Hematopoietic multipotent progenitor cell treated with erythropoietin and hydrocortisone succinate and interleukin-3 and kit ligand, for 4 days (in vitro differentiated cells): ENCODE measurements at regions not wholly inside any gene's neighbourhood (a gene's known extent, or its start where the extent isn't known, plus 50 kb on each side); places are given as distances from the start of the nearest gene placed in this dataset.
A peak's percentile ranks its signal among the peaks of the same experiment; 100 is the strongest.
"Not testable (repeated sequence)": the region's sequence is repeated elsewhere in the genome, so short reads cannot be mapped to it uniquely, and the experiment has no call there.

Experiments
- DNase-seq: peaks from one replicate; pipeline ENCODE4 v3.0.0-alpha.2; 2015

DNA sequence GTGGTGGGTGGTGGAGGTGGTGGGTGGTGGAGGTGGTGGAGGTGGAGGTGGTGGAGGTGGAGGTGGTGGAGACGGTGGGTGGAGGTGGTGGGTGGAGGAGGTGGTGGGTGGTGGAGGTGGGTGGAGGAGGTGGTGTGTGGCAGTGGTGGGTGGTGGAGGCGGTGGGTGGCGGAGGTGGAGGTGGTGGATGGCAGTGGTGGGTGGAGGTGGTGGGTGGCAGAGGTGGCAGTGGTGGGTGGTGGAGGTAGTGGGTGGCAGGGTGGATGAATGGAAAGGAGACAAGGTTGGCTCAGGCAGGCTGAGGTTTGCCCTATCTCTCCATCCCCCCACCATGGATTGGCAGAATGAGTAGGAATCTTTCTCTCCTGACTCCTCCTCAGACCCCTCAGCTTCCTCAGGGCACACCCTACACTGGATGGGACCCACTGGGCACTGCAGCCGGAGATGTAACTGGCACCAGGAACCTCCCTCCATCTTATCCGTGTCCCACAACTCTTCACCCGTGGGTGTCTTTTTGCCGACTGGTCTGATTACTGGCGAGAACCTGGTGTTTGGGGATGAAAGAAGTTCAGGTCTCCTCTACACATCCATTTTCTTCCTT, 166.3 kb downstream of the C9orf50 start:
- no peak for DNase-seq

- no peak for DNase-seq
These were observed 167.2 kb downstream of the C9orf50 start for GRCh38 chr9:129453734-129454133.

GRCh38 chr9:129451669-129452068, 169.2 kb downstream of the C9orf50 start:
- DNase-seq: no peak

DNA sequence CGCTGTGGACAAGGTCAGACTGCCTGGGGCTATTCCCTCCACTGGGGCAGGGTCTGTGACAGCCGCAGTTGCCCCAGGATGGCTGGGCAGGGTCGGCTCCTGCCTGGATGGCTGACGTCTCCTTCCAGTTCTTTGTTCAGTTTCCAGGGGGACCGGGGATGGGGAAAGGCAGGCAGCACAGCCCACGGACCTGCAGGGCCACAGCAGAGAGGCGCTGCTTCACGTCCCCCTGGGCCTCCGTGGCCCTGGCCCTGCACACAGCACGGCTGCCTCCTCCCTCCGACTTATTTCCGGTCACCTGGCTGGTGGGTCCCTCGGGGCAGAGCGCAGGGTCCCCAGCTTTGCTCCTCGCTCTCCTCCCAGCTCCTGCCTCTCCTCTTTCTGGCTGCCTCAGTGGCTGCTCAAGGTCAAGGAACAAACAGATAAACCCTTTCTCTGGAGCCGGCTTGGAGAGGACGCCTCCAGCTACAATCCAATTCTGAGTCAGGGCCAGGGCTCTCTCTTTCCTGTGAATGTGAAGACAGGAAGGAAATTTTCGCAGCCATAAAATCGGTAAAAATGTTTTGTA, 169.7 kb downstream of the C9orf50 start:
- DNase-seq: no peak

DNA sequence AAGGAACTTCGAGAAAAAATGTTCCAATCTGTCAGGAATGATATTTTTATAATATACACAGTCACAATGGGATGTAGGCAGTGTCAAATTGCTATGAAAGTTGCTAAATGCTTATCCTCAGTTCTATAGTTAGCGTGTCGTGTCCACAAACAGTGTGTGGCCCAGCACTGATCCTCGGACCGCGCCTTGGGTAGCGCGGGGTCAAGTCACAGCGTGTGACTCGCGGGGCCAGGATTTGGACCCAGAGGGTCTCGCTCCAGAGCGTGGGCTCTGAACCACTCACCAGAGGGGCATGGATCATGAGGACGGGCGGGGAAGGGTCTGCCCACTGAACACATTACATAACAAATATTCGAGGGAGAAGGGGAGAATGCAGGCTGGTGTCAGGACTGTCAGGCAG, 171.8 kb downstream of the C9orf50 start:
- DNase-seq: no peak

DNA sequence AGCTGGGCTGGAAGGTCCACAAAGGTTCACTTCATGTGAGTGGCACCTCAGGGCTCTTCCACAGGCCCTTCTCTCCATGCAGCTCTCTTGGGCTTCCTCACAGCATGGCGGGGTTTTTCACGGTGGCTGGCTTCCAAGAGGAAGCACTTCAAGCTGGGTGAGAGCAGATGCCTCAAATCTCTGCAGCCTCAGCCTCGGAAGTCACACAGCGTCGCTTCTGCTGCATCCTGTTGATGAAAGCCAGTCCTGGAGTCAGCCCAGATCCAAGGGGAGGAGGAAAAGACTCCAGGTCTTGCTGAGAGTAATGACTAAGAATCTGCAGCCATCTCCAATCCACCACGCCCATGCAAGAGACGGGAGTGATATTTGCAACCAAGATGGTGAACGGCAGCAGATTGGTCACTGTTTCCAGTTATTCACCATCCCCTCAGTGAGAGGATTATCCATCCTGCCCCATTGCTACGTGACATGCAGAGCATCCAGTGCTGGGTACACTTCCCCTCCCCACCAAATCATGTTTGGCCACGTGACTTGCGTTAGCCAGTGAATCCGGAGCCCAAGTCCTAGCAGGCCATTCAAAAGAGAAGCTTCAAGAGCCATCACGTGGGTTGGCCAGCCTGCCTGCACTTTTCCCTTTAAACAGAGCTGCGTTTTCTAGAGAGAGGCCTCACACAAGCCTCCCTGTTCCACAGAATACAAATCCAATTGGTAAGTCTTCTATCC, 173.9 kb downstream of the C9orf50 start:
- no peak for DNase-seq

- DNase-seq: no peak
These were observed 175.1 kb downstream of the C9orf50 start for GRCh38 chr9:129445794-129446306.

DNA sequence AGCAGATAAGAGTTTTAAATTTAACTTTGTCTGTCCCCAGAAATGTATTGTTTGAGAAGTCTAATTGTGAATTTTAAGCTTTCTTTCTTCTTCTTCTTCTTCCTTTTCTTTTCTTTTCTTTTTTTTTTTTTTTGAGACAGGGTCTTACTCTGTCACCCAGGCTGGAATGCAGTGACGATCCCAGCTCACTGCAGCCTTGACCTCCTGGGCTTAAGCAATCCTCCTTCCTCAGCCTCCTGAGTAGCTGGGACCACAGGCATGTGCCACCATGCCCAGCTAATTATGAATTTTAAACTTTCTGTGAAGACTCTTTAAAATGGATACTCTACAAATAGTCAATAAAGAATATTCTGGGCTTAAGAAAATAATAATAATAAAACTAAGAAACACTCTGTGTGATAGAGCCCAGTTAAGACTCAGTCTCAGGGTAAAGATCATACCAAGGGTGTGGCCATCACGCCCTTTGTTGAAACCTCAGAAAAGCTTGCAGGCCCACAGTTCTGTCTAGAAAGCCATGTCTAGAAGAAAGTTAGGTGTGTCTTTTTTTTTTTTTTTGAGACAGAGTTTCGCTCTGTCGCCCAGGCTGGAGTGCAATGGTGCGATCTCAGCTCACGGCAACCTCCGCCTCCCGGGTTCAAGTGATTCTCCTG, 177.3 kb downstream of the C9orf50 start:
- DNase-seq: not testable (repeated sequence)

- no peak for DNase-seq
These were observed 177.9 kb downstream of the C9orf50 start for GRCh38 chr9:129442803-129443511.

DNA sequence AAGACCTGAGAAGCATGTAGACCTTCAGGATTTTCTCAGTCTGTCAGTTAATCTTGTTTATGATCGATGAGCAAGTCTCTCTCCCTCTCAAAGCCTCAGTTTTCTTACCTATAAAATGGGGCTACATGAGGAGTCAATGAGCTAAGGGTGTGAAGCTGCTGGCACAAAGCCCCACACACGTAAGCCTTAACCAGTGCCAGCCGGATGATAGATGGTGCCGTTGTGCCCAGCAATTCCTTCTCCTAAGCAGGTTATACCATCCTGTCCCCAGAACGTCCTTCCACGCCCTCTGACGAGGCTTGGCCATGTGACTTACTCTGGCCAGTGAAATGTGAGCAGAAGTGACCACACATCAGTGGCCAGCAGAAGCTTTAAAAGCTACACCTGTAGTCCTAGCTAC, 179.0 kb downstream of the C9orf50 start:
- DNase-seq: no peak

DNA sequence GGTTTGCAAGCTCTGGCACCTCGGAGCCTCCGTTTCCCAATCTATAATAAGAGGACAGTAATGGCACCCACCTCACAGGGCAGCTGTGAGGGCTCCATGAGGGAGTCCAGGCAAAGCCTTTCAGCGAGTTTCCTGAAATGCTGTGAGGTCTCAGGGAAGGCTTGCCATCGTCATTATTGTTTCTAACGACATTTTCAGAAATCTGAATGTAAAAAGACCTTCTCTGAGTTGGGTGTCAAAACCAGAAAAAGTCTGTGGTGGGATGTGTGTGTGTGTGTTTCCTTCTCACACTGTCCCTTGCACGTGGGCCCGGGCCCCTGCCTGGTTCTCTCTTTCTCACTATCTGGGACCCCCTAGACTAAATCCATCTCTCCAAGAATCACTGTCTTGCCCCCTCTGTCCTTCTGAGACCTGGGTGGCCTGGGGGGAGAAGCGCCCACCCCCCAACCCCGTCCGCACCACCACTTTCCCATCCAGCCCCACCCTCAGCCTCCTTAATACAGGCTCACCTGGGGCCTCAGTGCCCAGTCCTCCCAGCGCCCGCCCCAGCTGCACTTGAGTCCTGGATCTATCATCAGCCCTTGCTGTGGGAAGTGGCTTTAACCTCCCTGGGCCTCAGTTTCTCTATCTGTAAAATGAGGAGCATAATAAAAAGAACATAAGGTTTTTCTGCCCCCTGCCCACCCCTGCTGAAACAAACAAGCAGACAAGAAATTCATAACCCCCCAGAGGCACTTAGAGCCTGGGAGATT, 180.3 kb downstream of the C9orf50 start:
- no peak for DNase-seq

DNA sequence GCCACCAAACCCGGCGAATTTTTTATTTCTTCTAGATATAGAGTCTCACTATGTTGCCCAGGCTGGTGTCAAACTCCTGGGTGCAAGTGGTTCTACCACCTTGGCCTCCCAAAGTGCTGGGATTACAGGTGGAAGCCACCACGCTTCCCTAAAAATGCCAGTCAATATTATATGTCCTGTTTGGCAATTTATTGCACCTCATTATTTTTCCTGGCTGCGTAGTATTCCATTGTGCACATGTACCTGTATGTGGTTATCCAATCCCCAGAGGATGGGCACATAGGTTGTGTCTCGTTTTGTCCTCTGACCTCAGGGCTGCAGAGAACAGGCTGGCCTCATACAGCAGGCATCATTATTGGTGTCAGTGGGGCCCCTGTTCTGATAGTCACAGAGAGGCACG, 181.7 kb downstream of the C9orf50 start:
- no peak for DNase-seq

DNA sequence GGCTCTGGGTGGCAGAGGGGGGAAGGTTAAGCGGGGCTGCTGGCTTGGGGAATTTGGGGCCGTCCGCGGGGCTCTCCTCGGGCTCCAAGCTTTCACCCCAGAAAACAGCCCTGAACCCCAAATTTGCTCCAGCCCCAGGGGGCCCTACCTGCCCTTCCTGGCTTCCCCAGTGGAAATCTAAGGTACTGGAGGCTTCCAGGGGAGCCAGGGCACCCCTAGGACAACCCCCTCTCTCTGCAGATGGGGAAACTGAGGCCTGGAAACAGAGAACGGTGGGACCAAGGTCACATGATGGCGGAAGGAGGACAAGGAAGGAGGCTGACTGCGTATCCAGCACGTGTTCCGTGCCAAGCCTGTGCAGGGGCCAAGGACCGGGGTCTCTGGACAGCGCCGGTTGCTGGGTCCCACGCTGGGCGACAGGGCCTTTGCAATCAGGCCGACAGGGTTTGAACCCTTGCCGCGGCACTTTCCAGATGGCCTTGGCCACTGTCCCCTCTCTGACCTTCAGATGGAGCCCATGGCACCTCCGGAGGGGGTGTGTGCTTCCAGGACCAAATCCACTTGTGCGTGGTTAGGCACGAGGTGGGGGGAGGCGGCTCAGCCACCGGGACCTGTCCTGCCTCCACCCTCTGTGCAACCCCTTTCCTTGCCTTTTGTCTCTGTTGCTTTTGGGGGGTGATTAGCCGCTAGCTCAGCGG, 183.1 kb downstream of the C9orf50 start:
- DNase-seq: no peak

- peak; percentile 71 for DNase-seq
These were observed 183.9 kb downstream of the C9orf50 start for GRCh38 chr9:129436751-129437625.

GRCh38 chr9:129435988-129436717, 184.7 kb downstream of the C9orf50 start:
- DNase-seq: no peak

DNA sequence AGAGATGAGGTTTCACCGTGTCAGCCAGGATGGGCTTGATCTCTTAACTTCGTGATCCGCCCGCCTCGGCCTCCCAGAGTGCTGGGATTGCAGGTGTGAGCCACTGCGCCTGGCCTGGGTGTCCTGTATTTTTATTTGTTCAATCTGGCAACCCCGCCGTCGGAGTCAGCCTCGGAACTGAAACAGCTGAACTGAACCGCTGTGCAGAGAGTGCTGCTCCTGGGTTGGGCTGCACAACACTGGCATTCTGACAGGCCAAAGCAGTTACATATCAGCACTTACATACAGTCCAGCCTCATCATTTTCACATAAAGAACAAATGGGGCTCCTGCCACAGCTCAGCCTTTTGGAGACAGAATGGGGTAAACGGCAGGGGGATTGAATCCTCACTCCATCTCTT, 185.6 kb downstream of the C9orf50 start:
- no peak for DNase-seq

DNA sequence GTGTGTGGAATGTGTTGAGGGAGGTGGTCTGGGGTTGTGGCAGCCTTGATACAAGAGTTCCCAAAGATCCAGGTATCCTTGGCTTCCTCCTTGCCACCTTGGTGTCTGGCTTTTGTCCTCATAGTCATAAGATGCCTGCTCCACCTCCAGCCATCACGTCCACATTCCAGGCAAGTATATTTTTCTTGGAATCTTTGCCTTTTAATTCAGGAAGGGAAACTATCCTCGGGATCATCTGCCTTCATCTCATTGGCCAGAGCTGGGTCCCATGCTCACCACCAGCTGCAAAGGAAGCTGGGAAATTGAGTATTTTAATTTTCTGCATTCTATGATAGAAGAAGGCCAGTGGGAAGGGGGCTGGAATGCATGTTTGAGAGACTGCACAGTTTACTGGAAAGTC, 186.7 kb downstream of the C9orf50 start:
- DNase-seq: no peak

DNA sequence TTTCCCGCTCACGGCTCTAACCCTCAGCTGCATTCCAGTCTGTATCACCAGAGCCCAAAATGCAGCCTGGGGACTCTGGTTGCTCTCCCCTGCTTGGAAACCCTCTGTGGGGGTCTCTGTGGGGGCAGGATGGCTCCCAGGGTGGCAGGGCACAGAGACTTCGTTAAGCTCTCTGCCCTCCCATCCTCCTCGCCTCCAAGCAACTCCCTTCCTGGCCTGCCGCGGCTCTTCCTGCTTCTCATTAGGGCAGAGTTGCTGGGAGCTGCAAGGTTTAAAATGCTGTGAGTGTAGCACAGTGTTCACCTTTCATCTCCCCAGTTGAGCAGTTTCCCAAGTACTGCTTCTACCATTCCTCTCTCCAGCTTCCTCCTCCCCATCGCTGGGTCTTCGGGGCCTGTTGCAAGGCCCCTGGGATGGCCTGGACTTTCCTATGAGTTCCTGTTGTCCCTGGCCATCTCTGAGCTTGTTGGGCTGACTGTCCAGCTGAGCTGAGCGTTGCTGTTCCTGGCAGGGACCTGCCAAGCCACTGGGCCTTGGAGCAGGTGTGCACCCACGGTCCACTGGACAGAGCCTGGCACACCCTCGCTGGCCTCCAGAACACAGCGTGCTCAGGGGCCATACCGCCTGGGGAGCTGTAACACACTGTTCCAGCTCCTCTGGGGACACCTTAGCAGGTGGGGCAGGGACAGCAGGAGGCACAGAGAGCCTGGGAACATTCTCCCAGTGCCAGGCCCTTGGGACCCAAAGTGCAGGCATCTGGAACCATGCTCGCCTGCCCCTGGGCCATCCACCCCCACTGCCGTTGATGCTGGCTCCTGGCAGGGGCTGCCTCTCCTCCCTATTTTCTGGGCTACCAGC, 188.4 kb downstream of the C9orf50 start:
- no peak for DNase-seq
